IMR-90 (cell line): ENCODE measurements at regions not wholly inside any gene's neighbourhood (a gene's known extent, or its start where the extent isn't known, plus 50 kb on each side); places are given as distances from the start of the nearest gene placed in this dataset.

Experiments
- CEBPB ChIP-seq: IDR thresholded peaks from 2 replicates; pipeline ENCODE4 v1.6.1; 2012; ENCODE audit warnings: low read depth, low read length, improper control_type of control experiment
- CTCF ChIP-seq: conservative IDR thresholded peaks from 2 replicates; pipeline ENCODE4 v1.5.1; 2012; ENCODE audit warnings: mild to moderate bottlenecking, low read depth, low read length, improper control_type of control experiment
- MAZ ChIP-seq: IDR thresholded peaks from 2 replicates; pipeline ENCODE4 v1.6.1; 2012; ENCODE audit warnings: low read depth, mild to moderate bottlenecking, low read length, improper control_type of control experiment, moderate library complexity, borderline replicate concordance
- POLR2A ChIP-seq: IDR thresholded peaks from 2 replicates; pipeline ENCODE4 v1.6.1; 2012; ENCODE audit warnings: mild to moderate bottlenecking, low read depth, low read length
- RAD21 ChIP-seq: IDR thresholded peaks from 2 replicates; pipeline ENCODE4 v1.6.1; 2012; ENCODE audit warnings: low read length, improper control_type of control experiment
- SMC3 ChIP-seq: fragments of 150-350 bp; IDR thresholded peaks from 2 replicates; pipeline ENCODE4 v1.6.1; 2016; ENCODE audit warnings: low read depth, mild to moderate bottlenecking, antibody characterized with exemption, low read length, moderate library complexity

GRCh38 chr18:26792661-26793060 lies 72.8 kb downstream of the AQP4 start:
- TF ChIP-seq CTCF (no peak), SMC3 (no peak), MAZ (no peak), POLR2A (no peak), RAD21 (no peak), CEBPB (no peak)
